Bronchial epithelial cell (primary cell): ENCODE measurements at regions not wholly inside any gene's neighbourhood (a gene's known extent, or its start where the extent isn't known, plus 50 kb on each side); places are given as distances from the start of the nearest gene placed in this dataset.
A peak's percentile ranks its signal among the peaks of the same experiment; 100 is the strongest.
"Not testable (repeated sequence)": the region's sequence is repeated elsewhere in the genome, so short reads cannot be mapped to it uniquely, and the experiment has no call there.

Experiments used
- DNase-seq: peaks from one replicate; pipeline ENCODE4 v3.0.0-alpha.2; 2010; ENCODE audit warnings: low read depth
- FAIRE-seq: peaks from 2 replicates; lab custom pipeline; 2011; peaks lifted over from hg19 to GRCh38; lab: Jason Lieb, UNC
- H3K27me3 ChIP-seq: 2 replicates; pipeline ENCODE4 v1.5.1; 2011; ENCODE audit warnings: low read length; ENCODE audit not compliant: control insufficient read depth, insufficient read depth
- H3K36me3 ChIP-seq: 2 replicates; pipeline ENCODE4 v1.5.1; 2011; ENCODE audit warnings: low read length; ENCODE audit not compliant: control insufficient read depth, insufficient read depth
- H3K4me3 ChIP-seq: 2 replicates; pipeline ENCODE4 v1.5.1; 2011; ENCODE audit warnings: mild to moderate bottlenecking, low read depth, low read length, control low read depth
- CTCF ChIP-seq: IDR thresholded peaks from 2 replicates; pipeline ENCODE4 v1.5.1; 2011; ENCODE audit warnings: mild to moderate bottlenecking, moderate library complexity, low read length, control low read depth, inconsistent platforms; ENCODE audit not compliant: insufficient read depth, severe bottlenecking

- no peak for FAIRE-seq
- no peak for TF ChIP-seq CTCF
- Histone ChIP-seq H3K27me3 (no peaks in the 10 kb centered on the region), H3K36me3 (no peaks in the 10 kb centered on the region), H3K4me3 (no peak overlapping the region)
- no peak for DNase-seq
These were observed 93.6 kb upstream of the TMTC2 start for GRCh38 chr12:82593143-82593542.

- no peak overlapping the region for H3K4me3 ChIP-seq
- no peaks in the 10 kb centered on the region for H3K27me3 ChIP-seq
- H3K36me3 ChIP-seq = no peaks in the 10 kb centered on the region
- no peak for TF ChIP-seq CTCF
- no peak for DNase-seq
- no peak for FAIRE-seq
These were observed 92.8 kb upstream of the TMTC2 start for GRCh38 chr12:82593901-82594396.

- FAIRE-seq = no peak
- TF ChIP-seq CTCF = no peak
- Histone ChIP-seq H3K4me3 (no peak overlapping the region), H3K27me3 (no peaks in the 10 kb centered on the region), H3K36me3 (no peaks in the 10 kb centered on the region)
- DNase-seq = no peak
These were observed 90.8 kb upstream of the TMTC2 start for GRCh38 chr12:82595941-82596340.

- Histone ChIP-seq H3K36me3 (no peaks in the 10 kb centered on the region), H3K4me3 (no peak overlapping the region), H3K27me3 (no peaks in the 10 kb centered on the region)
- no peak for FAIRE-seq
- no peak for TF ChIP-seq CTCF
- DNase-seq = no peak
These were observed 90.2 kb upstream of the TMTC2 start for GRCh38 chr12:82596483-82596882.

GRCh38 chr12:82600379-82600778 is 86.3 kb upstream of the TMTC2 start:
- no peak for TF ChIP-seq CTCF
- Histone ChIP-seq H3K4me3 (no peak overlapping the region), H3K36me3 (no peaks in the 10 kb centered on the region), H3K27me3 (no peaks in the 10 kb centered on the region)
- FAIRE-seq = peak; percentile 7
- DNase-seq = no peak

GRCh38 chr12:82603647-82604046 is 83.1 kb upstream of the TMTC2 start:
- H3K4me3 ChIP-seq, FAIRE-seq, DNase-seq, H3K27me3 ChIP-seq, H3K36me3 ChIP-seq: not testable (repeated sequence)
